ENCODE measurements at regions not wholly inside any gene's neighbourhood (a gene's known extent, or its start where the extent isn't known, plus 50 kb on each side); places are given as distances from the start of the nearest gene placed in this dataset.

GRCh38 chr13:111050539-111050879, 64.6 kb upstream of the ARHGEF7 start:
- TF ChIP-seq LEF1 (IDR thresholded peaks at IDR 0.05; ENCODE audit: borderline replicate concordance) (no peak), CTBP1 (IDR thresholded peaks at IDR 0.05; ENCODE audit: borderline replicate concordance) (no peak), TARDBP (IDR thresholded peaks at IDR 0.05) (no peak), SUZ12 (IDR thresholded peaks at IDR 0.05) (no peak), SP1 (IDR thresholded peaks at IDR 0.05) (no peak), FOXA1 (IDR thresholded peaks at IDR 0.05) (no peak), ARNT (IDR thresholded peaks at IDR 0.05) (no peak), ELF4 (IDR thresholded peaks at IDR 0.05) (no peak), BHLHE40 (IDR thresholded peaks at IDR 0.05; ENCODE audit: borderline replicate concordance) (no peak), FOXM1 (IDR thresholded peaks at IDR 0.05; ENCODE audit: borderline replicate concordance) (no peak)
- TF ChIP-seq, protein P1, sequence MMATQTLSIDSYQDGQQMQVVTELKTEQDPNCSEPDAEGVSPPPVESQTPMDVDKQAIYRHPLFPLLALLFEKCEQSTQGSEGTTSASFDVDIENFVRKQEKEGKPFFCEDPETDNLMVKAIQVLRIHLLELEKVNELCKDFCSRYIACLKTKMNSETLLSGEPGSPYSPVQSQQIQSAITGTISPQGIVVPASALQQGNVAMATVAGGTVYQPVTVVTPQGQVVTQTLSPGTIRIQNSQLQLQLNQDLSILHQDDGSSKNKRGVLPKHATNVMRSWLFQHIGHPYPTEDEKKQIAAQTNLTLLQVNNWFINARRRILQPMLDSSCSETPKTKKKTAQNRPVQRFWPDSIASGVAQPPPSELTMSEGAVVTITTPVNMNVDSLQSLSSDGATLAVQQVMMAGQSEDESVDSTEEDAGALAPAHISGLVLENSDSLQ (IDR thresholded peaks at IDR 0.05) = no peak

All from HEK293T (cell line).